GM20000 (cell line): ENCODE measurements at regions not wholly inside any gene's neighbourhood (a gene's known extent, or its start where the extent isn't known, plus 50 kb on each side); places are given as distances from the start of the nearest gene placed in this dataset.

Experiments
- DNase-seq: peaks from one replicate; pipeline ENCODE4 v3.0.0; 2012; ENCODE audit warnings: low spot score
- TF ChIP-seq, protein P1 (sequence below): IDR thresholded peaks from 2 replicates; pipeline ENCODE4 v1.5.1; 2012; ENCODE audit warnings: mild to moderate bottlenecking, control low read depth; ENCODE audit errors: extremely low read depth, missing control alignments

DNA sequence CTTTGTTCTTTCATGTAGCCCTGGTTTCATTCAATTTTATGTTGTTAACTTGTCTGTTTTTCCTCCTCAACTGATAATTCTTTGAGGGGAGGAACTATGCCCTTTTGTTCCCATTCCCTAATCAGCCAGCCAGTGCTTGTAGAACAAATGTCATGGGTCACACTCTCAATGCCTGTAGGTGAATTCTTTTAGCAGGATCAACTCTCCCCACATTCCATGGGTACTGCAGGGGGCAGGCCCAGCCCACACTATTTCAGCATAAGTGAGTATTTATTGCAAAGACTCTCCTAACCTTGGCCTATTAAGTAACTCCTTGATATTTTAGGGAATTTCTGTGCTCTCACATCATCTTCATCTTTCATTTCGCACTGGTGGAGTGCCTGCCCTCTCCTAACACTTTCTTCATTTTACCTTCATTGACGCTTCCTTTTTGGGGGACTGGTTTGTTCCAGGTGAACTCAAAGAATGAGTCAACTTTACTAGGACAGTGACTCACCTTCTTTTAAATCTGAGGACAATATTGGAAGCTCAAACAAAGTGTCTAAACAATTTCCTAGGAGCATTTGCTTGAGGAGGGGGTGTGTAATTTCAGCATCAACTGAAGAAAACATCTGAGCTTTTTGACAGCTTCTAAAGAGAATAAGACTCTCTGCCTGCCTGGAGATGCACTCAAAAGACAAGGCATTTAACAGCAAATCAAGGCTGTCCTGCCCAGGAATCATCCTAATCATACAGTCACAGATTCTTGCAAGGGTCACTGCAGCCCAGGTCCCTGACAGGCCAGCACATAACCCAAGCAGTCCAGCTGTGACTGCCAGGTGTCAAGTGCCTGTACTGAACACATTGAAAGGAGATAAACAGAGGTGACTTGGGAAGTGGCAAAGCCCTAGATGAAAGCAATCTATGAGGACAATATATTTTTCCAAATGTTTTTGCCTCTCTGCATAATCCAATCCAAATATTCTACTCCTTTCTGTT lies 208.8 kb upstream of the ADRA1D start:
- TF ChIP-seq, protein P1, sequence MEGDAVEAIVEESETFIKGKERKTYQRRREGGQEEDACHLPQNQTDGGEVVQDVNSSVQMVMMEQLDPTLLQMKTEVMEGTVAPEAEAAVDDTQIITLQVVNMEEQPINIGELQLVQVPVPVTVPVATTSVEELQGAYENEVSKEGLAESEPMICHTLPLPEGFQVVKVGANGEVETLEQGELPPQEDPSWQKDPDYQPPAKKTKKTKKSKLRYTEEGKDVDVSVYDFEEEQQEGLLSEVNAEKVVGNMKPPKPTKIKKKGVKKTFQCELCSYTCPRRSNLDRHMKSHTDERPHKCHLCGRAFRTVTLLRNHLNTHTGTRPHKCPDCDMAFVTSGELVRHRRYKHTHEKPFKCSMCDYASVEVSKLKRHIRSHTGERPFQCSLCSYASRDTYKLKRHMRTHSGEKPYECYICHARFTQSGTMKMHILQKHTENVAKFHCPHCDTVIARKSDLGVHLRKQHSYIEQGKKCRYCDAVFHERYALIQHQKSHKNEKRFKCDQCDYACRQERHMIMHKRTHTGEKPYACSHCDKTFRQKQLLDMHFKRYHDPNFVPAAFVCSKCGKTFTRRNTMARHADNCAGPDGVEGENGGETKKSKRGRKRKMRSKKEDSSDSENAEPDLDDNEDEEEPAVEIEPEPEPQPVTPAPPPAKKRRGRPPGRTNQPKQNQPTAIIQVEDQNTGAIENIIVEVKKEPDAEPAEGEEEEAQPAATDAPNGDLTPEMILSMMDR, result no peak
- no peak for DNase-seq

DNA sequence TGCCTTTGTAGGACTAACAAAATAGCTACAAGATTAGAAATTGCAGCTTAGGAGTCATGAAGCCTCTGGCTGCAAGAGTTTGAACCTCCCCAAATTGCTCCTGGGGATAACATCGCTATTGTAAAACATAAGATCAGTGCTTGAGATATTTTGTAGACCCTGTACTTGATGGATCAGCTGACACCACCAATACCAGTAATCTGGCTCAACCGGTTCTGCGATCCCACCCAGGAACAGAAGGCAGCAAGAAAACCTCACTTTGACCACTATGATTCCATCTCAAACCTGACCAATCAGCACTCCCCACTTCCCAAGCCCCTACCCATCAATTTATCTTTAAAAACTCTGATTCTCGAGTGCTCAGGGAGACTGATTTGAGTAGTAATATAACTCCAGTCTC lies 206.9 kb upstream of the ADRA1D start:
- DNase-seq, result no peak
- TF ChIP-seq, protein P1, result no peak

DNA sequence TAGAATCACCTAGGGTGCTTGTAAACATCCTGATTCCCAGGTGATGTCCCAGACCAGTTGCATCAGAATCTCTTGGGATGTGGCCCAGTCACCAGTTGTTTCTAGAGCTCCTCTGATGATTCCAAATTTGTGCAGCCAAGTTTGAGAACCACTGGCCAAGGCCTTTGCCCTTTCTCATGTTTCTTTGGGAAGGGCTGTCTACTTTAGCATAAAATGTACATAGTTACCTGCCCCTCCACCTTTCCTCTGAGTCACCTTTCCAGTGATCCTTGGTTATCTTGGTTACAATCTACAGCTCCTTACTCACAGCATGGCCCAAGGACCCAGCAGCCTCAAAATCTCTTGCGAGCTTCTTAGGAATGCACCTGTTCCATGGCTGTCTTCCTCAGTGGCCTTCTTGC lies 206.2 kb upstream of the ADRA1D start:
- DNase-seq, result no peak
- TF ChIP-seq, protein P1, result no peak

DNA sequence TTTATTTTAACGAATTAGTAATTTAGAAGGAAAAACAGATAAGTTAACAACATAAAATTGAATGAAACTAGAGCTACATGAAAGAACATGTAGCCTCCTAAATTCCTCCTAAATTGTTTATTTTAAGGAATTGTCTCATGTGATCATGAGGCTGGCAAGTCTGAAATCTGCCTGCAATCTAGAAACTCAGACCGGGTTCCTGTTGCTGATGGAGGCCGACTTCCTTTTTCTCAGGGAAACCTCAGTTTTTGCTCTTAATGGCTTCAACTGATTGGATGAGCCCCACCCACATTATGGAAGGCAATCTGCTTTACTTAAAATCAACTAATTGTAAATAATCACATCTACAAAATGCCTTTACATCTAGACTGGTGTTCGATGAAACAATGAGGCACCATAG lies 205.0 kb upstream of the ADRA1D start:
- no peak for DNase-seq
- TF ChIP-seq, protein P1, result no peak

DNA sequence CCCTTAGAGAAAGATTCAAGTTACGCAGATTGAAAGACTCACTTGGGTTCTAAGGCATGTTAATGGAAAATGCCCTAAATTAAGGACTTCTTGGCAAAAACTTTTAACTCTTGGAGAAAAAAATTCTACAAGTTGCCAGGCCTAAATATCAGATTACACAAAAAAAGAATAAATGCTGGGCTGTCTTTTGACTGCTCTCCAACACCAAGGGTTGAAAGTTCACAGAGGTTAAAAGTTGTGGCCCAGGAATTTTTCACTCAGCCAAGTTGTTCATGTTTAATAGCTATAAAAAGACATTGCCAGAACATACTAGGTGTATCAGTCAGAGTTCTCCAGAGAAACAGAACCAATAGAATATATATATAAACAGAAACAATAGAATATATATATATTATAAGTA lies 204.3 kb upstream of the ADRA1D start:
- no peak for DNase-seq
- TF ChIP-seq, protein P1, result no peak

DNA sequence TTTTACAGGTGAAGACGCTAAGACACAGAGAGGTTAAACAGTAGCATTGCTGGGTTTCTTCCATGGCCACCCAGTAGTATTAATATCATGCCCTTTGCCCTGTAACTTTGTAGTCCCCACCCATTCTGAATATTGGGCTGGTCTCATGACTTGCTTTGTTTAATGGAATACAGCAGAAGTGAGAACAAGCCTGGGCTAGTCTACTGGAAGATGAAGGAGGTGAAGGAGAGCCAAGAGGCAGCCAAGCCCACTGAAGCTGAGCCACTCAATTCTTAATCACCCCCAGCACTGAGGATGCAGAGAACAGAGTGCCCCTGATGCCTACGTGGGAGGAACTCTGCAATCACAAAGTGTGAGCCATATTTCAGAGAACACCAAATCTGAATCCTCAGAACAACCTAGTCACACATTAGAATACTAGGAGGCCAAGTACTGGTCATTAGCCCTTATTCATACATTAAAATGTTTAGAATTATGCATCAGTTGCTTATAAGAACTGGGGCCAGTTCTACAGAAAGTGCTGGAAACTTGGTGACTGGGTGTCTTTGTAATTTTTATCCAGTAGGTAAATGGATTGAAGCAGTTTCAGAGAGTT lies 202.5 kb upstream of the ADRA1D start:
- TF ChIP-seq, protein P1, result no peak
- no peak for DNase-seq
